A673 (cell line): ENCODE measurements at regions not wholly inside any gene's neighbourhood (a gene's known extent, or its start where the extent isn't known, plus 50 kb on each side); places are given as distances from the start of the nearest gene placed in this dataset.

Source experiments
- EZH2 ChIP-seq: fragments of 200-600 bp; sonication (generic); IDR thresholded peaks from 2 replicates; pipeline ENCODE4 v1.6.1; 2017; ENCODE audit warnings: borderline replicate concordance, low read depth, mild to moderate bottlenecking, mixed read lengths, antibody characterized with exemption, low read length; ENCODE audit not compliant: poor library complexity, severe bottlenecking
- TF ChIP-seq, protein P1 (sequence below): fragments of 300-800, 200-600 bp; sonication (generic); conservative IDR thresholded peaks from 2 replicates; pipeline ENCODE4 v1.5.1; 2017; ENCODE audit warnings: low read depth, mild to moderate bottlenecking, antibody characterized with exemption, low read length, moderate library complexity, mixed read lengths

DNA sequence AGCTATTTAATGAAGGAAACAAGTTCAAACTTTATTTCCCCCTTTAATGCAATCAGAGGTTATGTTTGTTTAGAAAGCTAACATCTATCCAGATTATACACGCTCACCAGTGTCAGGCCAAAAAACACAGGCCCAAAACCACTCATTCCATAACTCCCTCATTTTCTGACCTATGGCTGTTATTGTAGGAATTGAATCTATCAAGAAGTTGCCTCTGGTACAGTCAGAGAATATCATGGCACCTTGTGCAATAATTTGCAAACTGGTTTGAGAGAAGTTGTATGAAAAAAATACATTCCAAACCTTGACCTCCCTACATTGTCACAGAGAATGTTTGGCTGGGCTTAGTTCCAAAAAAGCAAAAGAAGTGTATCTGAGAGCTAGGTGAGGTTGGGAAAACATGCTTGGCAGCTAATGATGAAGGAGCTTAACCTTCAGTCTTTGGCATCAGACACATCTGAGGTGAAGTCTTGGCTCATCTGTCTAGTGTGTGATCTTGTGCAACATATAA is 591.0 kb downstream of the ANKRD50 start:
- TF ChIP-seq, protein P1, sequence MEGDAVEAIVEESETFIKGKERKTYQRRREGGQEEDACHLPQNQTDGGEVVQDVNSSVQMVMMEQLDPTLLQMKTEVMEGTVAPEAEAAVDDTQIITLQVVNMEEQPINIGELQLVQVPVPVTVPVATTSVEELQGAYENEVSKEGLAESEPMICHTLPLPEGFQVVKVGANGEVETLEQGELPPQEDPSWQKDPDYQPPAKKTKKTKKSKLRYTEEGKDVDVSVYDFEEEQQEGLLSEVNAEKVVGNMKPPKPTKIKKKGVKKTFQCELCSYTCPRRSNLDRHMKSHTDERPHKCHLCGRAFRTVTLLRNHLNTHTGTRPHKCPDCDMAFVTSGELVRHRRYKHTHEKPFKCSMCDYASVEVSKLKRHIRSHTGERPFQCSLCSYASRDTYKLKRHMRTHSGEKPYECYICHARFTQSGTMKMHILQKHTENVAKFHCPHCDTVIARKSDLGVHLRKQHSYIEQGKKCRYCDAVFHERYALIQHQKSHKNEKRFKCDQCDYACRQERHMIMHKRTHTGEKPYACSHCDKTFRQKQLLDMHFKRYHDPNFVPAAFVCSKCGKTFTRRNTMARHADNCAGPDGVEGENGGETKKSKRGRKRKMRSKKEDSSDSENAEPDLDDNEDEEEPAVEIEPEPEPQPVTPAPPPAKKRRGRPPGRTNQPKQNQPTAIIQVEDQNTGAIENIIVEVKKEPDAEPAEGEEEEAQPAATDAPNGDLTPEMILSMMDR: no peak
- no peak for TF ChIP-seq EZH2
